ENCODE measurements at regions not wholly inside any gene's neighbourhood (a gene's known extent, or its start where the extent isn't known, plus 50 kb on each side); places are given as distances from the start of the nearest gene placed in this dataset.

DNA sequence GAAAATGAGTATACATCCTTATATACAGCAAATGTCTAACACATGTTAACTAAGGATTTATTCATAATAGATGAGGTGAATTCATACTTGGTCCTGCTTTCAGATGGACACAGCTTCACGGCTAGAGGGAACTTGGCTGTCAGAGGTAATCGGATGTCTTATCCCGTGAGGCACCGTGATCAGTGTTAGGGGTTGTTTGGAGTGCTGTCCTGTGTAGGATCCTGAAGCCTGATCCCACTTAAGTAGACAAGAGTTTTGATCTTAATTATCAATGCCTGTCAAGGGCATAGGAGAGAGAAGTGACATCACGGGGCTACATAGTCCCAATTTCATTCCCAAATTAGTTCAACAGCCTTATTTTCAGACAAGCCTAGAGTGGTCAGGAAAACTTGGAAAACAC, 204.6 kb downstream of the RNF144A start:
- DNase-seq (ENCODE audit: low spot score) = no peak
- Histone ChIP-seq H3K27me3 (replicated peaks; ENCODE audit: insufficient read depth) (no peaks in the 10 kb centered on the region), H3K36me3 (no peaks in the 10 kb centered on the region), H3K9me3 (no peaks in the 10 kb centered on the region), H3K27ac (no peak overlapping the region), H3K4me1 (ENCODE audit: control insufficient read depth in 1 of 2, low read depth in 2 of 2) (peaks cover 0 to 4% of the 10 kb centered on the region in 2 donors), H3K4me3 (no peak overlapping the region)
- ATAC-seq (ENCODE audit: insufficient number of reproducible peaks, low FRiP score, low read depth) = no peak
- TF ChIP-seq, protein P1, sequence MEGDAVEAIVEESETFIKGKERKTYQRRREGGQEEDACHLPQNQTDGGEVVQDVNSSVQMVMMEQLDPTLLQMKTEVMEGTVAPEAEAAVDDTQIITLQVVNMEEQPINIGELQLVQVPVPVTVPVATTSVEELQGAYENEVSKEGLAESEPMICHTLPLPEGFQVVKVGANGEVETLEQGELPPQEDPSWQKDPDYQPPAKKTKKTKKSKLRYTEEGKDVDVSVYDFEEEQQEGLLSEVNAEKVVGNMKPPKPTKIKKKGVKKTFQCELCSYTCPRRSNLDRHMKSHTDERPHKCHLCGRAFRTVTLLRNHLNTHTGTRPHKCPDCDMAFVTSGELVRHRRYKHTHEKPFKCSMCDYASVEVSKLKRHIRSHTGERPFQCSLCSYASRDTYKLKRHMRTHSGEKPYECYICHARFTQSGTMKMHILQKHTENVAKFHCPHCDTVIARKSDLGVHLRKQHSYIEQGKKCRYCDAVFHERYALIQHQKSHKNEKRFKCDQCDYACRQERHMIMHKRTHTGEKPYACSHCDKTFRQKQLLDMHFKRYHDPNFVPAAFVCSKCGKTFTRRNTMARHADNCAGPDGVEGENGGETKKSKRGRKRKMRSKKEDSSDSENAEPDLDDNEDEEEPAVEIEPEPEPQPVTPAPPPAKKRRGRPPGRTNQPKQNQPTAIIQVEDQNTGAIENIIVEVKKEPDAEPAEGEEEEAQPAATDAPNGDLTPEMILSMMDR (IDR thresholded peaks at IDR 0.05) = no peak

GRCh38 chr2:7127156-7127555, 209.9 kb downstream of the RNF144A start:
- no peak for ATAC-seq (ENCODE audit: insufficient number of reproducible peaks, low FRiP score, low read depth)
- TF ChIP-seq, protein P1 (IDR thresholded peaks at IDR 0.05) = no peak
- no peak overlapping the region for H3K27ac ChIP-seq
- H3K27me3 ChIP-seq (replicated peaks; ENCODE audit: insufficient read depth) = no peaks in the 10 kb centered on the region
- H3K9me3 ChIP-seq = no peaks in the 10 kb centered on the region
- no peak for DNase-seq (ENCODE audit: low spot score)
- H3K4me3 ChIP-seq = no peak overlapping the region
- H3K4me1 ChIP-seq (ENCODE audit: control insufficient read depth in 1 of 2, low read depth in 2 of 2) = peaks cover 0 to 7% of the 10 kb centered on the region in 2 donors
- no peaks in the 10 kb centered on the region for H3K36me3 ChIP-seq

- TF ChIP-seq, protein P1 (IDR thresholded peaks at IDR 0.05) = no peak
- no peaks in the 10 kb centered on the region for H3K27me3 ChIP-seq (replicated peaks; ENCODE audit: insufficient read depth)
- no peak overlapping the region for H3K4me3 ChIP-seq
- H3K27ac ChIP-seq = no peak overlapping the region
- DNase-seq (ENCODE audit: low spot score) (no peak), ATAC-seq (ENCODE audit: insufficient number of reproducible peaks, low FRiP score, low read depth) (no peak)
- no peaks in the 10 kb centered on the region for H3K9me3 ChIP-seq
- no peaks in the 10 kb centered on the region for H3K36me3 ChIP-seq
- H3K4me1 ChIP-seq (ENCODE audit: control insufficient read depth in 1 of 2, low read depth in 2 of 2) = peaks cover 0 to 7% of the 10 kb centered on the region in 2 donors
These were observed 210.5 kb downstream of the RNF144A start for GRCh38 chr2:7127687-7128086.

DNA sequence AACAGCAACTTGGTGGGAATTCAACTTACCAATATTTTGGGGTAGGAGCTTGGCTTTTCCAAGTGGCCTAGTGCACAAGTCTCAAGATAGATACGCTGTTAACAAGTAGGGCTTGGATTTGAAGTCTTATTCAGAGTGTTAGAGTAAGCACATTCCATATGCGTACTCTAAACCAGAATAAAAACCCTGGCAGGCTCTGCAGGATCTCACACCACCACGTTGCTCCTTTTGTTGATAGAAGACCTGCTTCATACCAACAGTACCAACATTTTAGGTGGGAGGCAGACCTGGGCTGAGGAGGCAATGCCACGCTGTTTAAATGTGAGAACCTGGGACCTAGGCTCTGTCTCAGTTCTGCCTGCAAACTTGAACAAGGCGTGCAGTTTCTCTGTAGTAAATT, 214.0 kb downstream of the RNF144A start:
- Histone ChIP-seq H3K4me1 (ENCODE audit: control insufficient read depth in 1 of 2, low read depth in 2 of 2) (peaks cover 0 to 7% of the 10 kb centered on the region in 2 donors), H3K36me3 (no peaks in the 10 kb centered on the region), H3K4me3 (no peak overlapping the region), H3K27ac (no peak overlapping the region), H3K9me3 (no peaks in the 10 kb centered on the region), H3K27me3 (replicated peaks; ENCODE audit: insufficient read depth) (no peaks in the 10 kb centered on the region)
- ATAC-seq (ENCODE audit: insufficient number of reproducible peaks, low FRiP score, low read depth) = no peak
- TF ChIP-seq, protein P1 (IDR thresholded peaks at IDR 0.05) = no peak
- no peak for DNase-seq (ENCODE audit: low spot score)

DNA sequence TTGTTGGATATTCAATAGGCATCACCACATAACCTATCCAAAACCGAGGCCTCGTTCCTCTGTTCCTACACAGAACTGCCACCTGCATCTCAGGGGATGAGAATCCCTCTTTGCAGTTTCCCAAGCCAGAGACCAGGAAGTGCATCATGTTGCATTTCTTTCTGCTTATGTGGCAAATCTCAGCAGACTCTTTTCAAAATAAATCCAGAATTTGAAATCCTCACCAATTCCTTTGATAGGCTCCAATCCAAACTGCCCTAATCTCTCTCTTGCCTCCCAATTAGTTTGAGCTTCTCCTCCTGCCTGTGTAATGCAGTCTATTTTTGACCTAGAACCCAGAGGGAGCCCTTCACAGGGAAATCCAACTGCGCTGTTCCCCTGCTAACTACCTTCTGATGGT, 215.5 kb downstream of the RNF144A start:
- TF ChIP-seq, protein P1 (IDR thresholded peaks at IDR 0.05) = no peak
- Histone ChIP-seq H3K9me3 (no peaks in the 10 kb centered on the region), H3K4me1 (ENCODE audit: control insufficient read depth in 1 of 2, low read depth in 2 of 2) (peaks cover 0 to 7% of the 10 kb centered on the region in 2 donors), H3K36me3 (no peaks in the 10 kb centered on the region), H3K4me3 (no peak overlapping the region), H3K27me3 (replicated peaks; ENCODE audit: insufficient read depth) (no peaks in the 10 kb centered on the region), H3K27ac (no peak overlapping the region)
- DNase-seq (ENCODE audit: low spot score) (no peak), ATAC-seq (ENCODE audit: insufficient number of reproducible peaks, low FRiP score, low read depth) (no peak)

Data from thoracic aorta (tissue), 2 donors.